ENCODE measurements at regions not wholly inside any gene's neighbourhood (a gene's known extent, or its start where the extent isn't known, plus 50 kb on each side); places are given as distances from the start of the nearest gene placed in this dataset.
"Not testable (repeated sequence)": the region's sequence is repeated elsewhere in the genome, so short reads cannot be mapped to it uniquely, and the experiment has no call there.

GRCh38 chr2:87956613-87957012 lies 59.7 kb downstream of the RNU2-63P start:
- peak; percentile 38 to 44 for DNase-seq

DNA sequence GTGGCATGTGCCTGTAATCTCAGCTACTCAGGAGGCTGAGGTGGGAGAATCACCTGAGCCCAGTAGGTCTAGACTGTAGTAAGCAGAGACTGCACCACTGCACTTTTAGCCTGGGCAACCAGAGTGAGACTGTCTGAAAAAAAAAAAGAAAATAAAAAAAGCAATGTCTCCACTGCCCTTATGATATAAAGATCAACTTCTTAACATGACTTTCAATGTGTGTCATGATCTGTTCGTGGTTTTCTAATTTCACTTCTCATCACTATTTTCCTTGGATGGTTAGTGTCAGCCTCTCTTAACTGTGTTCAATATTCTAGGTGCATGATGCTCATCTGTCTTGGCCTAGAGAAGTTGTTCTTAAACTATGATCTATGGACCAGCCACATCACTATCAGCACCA lies 67.3 kb downstream of the RNU2-63P start:
- DNase-seq = not testable (repeated sequence)

DNA sequence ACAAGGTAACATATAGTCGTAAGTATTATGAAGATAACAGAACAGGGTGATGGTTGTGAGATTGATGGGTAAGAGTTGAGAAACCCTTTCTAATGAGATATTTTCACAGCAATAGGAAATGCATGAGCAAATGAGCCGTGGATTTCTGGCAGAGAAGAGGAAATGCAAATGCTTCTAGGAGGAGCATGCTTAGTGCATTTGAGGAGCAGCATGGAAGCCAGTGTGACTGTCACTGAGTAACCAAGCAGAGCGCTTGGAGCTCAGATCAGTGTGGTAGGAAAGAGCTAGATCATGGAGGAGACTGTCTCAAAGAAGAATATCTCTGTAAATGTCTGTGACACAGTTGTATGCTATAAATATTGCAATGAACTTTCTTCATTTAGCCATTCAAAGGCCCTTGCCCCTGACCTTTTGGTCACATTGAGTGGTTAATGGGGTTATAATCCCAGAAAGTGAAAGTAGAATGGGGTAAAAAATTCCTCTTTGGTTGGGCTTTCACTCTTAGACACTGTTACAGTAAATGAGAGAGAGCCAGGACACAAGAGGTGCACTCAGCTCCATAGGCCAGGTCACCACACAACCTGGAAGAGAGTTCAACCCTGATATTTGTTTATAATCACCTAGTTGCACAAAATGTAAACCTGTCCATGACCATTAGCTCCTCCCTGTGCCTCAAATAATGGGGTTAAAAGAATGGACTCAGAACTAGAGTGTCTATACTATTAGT lies 69.5 kb downstream of the RNU2-63P start:
- DNase-seq = not testable (repeated sequence)

DNA sequence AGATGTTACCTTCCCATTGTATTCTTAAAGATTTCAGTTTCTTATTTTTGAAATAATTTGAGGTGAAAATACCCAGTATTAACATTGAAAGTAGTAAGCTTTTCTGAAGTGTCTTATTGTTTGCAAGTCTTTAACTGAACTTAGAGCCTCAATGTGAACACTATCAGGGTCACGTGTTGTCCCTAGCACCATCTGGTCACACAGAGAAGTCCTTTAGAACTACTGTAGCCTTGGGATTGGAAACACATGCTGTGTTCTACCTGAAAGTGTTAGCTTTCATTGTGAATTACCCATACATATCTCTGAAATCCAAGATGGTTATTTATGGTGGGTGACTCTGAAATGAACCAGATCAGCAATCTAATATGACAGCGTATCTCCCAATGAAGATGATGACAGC lies 77.0 kb downstream of the RNU2-63P start:
- DNase-seq = not testable (repeated sequence)

- DNase-seq = not testable (repeated sequence)
These were observed 93.5 kb upstream of the RGPD2 start for GRCh38 chr2:87919023-87919665.

DNA sequence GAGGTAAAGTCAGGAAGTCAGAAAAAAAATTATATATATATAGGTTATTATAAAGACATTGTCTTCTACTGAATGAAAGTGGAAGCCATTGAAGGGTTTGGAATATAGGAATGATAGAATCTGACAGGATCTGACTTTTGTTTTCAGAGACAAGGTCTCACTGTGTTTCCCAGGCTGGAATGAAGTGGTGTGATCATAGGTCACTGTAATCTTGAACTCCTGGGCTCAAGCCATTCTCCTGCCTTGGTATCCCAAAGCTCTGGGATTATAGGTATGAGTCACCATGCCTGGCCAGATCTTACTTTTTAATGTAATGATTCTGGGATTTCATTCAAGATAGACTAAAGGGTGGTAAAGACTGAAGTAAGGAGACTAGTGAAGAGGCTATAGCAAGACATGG lies 91.6 kb upstream of the RGPD2 start:
- DNase-seq = not testable (repeated sequence)

DNA sequence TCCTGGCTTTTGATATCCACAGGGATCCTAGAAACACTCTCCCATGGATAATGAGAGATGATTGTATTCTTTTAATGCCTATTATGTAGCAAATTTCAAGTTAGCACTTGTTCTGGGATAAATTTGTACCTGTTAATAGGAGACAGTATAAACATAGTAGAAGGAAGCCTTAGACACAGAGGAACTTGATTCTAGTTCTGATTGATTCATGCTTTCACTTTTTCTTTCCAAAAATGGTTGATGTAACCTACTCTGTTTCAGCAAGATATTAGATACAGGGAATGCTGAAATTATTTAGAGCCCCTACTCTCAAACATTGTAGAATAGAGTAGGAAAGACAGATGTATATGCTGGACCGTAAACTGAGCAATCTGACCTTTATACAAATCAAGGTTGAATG lies 85.3 kb upstream of the RGPD2 start:
- DNase-seq = not testable (repeated sequence)

DNA sequence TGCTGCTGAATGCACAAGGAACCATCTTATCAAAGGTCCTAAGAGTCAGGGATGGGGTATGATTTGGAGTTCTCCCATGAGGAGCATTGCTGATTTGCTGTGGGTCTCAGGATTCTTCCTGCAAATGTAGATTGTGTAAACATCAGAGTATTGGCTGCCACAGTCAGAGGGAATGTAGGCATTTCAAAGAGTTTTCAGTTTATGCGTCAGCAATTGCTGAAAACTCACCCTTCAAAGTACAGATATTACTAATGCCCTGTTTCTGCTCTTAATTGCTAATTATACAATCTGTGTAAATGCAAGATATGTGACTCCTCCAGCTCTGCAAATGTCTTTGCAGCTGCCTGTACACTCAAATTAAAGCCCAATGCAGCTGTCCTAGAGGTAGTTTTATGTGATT lies 83.4 kb upstream of the RGPD2 start:
- not testable (repeated sequence) for DNase-seq

DNA sequence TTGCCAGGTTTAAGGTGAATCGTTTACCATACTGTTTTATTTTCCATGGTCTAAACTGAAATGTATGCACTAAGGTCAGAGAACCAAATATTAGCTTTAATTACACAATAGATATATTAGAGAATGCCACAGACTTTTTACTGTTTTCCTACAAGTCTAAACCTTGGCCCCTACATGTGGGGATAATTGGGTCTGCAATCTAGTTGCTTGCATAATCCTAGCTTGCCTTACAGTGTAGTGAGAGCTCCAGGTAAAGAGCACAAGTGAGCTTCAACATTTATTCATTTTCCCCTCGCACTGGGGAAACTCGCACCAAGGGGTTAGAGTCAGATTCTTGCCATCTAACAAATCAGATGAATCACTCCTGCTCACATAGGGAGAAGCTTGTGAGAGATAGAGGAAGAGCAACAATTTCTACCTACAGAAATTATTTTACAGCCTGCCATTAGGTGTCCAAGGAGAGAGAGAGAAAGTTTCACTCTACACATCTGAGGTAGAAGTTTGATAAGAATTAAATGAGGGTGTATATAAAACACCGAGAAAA lies 82.0 kb upstream of the RGPD2 start:
- DNase-seq = not testable (repeated sequence)

DNA sequence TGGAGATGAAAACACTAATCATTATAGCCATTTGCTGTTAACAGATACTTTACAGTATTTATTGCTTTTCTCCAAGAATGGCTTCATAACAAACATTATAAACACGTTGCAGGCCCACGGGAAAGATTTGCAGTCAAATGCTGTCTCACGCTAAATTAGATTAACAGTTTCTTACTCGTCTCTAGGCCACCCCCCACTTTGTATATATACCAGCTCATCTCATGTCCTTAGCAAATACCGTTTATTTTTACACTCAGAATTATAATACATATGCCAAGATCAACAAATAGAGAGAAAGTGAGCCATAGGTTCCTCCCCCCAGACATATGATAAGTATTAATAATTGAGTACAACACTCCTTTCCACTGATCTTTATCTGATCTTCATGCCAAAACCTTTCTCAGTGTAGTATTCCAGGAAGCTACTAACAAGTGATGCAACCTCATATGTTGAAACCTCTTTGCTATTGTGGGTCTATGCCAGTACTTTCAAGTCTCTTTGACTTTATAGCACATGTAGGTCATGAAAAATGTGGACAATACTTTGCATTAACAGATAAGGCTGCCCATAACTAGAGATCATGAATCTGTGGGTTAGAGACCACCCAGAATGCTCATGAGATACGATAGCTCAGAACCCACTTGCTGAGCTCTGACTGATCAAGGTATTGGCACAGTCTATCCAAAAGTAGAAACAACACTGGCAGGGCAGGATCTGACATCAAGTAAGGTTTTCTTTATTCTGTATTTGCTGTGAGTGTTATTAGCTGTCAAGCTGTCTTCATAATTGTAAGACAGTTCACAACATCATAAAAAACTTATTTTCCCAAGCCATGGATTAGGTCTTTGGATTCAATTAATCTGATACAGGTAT lies 77.9 kb upstream of the RGPD2 start:
- not testable (repeated sequence) for DNase-seq

GRCh38 chr2:87883659-87884058 lies 58.1 kb upstream of the RGPD2 start:
- not testable (repeated sequence) for DNase-seq

Data from AML-193 (cell line).